PC-9 (cell line): ENCODE measurements at regions not wholly inside any gene's neighbourhood (a gene's known extent, or its start where the extent isn't known, plus 50 kb on each side); places are given as distances from the start of the nearest gene placed in this dataset.

Source experiments
- BruUV-seq: library from RNA; stranded (reverse); fragments of 400-500 nt; replicated peaks from 2 replicates; lab custom pipeline; 2021; lab: Mats Ljungman, UMichigan
- CTCF ChIA-PET: fragments of 300-600 bp; sonication (Branson Sonifier 250); formaldehyde crosslinking; loops from one replicate; lab custom pipeline; 2022; ENCODE audit warnings: antibody characterized with exemption; lab: Charles Lee
- POLR2A ChIA-PET: fragments of 300-600 bp; sonication (Branson Sonifier 250); formaldehyde crosslinking; loops from one replicate; lab custom pipeline; 2022; ENCODE audit warnings: antibody characterized with exemption; ENCODE audit not compliant: unreplicated experiment; lab: Charles Lee
- DNase-seq, 2 experiments: peaks; one replicate each; pipeline versions ENCODE4 v3.0.0 to v3.0.0-alpha.2; 2015 to 2022; ENCODE audit warnings: mixed read lengths in 1 of 2
- H2AFZ ChIP-seq: fragments of 200-600 bp; sonication (generic); 2 replicates; pipeline ENCODE4 v1.8.1; 2017; ENCODE audit warnings: antibody characterized with exemption
- H3F3A ChIP-seq: fragments of 200-600 bp; sonication (generic); 2 replicates; pipeline ENCODE4 v1.8.1; 2017; ENCODE audit warnings: antibody characterized with exemption, mild to moderate bottlenecking, low read depth; ENCODE audit not compliant: insufficient read depth
- H3K27ac ChIP-seq: fragments of 200-600 bp; sonication (generic); 2 replicates; pipeline ENCODE4 v1.6.1; 2016; ENCODE audit warnings: mixed run types
- H3K27me3 ChIP-seq: fragments of 200-600 bp; sonication (generic); 2 replicates; pipeline ENCODE4 v1.6.1; 2016; ENCODE audit warnings: low read depth, mixed run types; ENCODE audit not compliant: insufficient read depth
- H3K36me3 ChIP-seq: fragments of 200-600 bp; sonication (generic); 2 replicates; pipeline ENCODE4 v1.6.1; 2016; ENCODE audit warnings: low read depth, mixed run types
- H3K4me1 ChIP-seq: fragments of 200-600 bp; sonication (generic); replicated peaks from 2 replicates; pipeline ENCODE4 v1.6.1; 2016; ENCODE audit warnings: mixed run types; ENCODE audit not compliant: insufficient read depth
- H3K4me2 ChIP-seq: fragments of 200-600 bp; sonication (generic); 2 replicates; pipeline ENCODE4 v1.6.1; 2017; ENCODE audit warnings: mixed run types
- H3K4me3 ChIP-seq: fragments of 200-600 bp; sonication (generic); 2 replicates; pipeline ENCODE4 v1.6.1; 2016; ENCODE audit warnings: mixed run types
- H3K79me2 ChIP-seq: fragments of 200-600 bp; sonication (generic); 2 replicates; pipeline ENCODE4 v1.6.1; 2017; ENCODE audit warnings: low read depth, mixed run types
- H3K9me2 ChIP-seq: fragments of 200-600 bp; sonication (generic); 2 replicates; pipeline ENCODE4 v1.8.1; 2017; ENCODE audit warnings: mild to moderate bottlenecking; ENCODE audit not compliant: insufficient read depth
- H3K9me3 ChIP-seq: fragments of 200-600 bp; sonication (generic); 2 replicates; pipeline ENCODE4 v1.8.1; 2016; ENCODE audit warnings: low read depth; ENCODE audit not compliant: insufficient read depth
- H4K20me1 ChIP-seq: fragments of 200-600 bp; sonication (generic); 2 replicates; pipeline ENCODE4 v1.8.1; 2017; ENCODE audit not compliant: insufficient read depth
- CTCF ChIP-seq: fragments of 200-600 bp; sonication (generic); conservative IDR thresholded peaks from 2 replicates; pipeline ENCODE4 v1.6.1; 2017; ENCODE audit warnings: mixed run types, antibody characterized with exemption, mild to moderate bottlenecking, moderate library complexity
- EZH2 ChIP-seq: fragments of 200-600 bp; sonication (generic); IDR thresholded peaks from 2 replicates; pipeline ENCODE4 v1.8.0; 2017; ENCODE audit warnings: antibody characterized with exemption, low read depth
- intact Hi-C: fragments of 100-400 bp; cut with micrococcal nuclease; formaldehyde crosslinking; loops from one replicate; pipeline ENCODE4 v1.10.0; 2022; ENCODE audit not compliant: unreplicated experiment

GRCh38 chr11:116144387-116144958, 628.3 kb downstream of the BUD13 start:
- H3K27me3 ChIP-seq, result peaks cover 47% of the 10 kb centered on the region
- no peak overlapping the region for H3K4me3 ChIP-seq
- TF ChIP-seq CTCF (no peak), EZH2 (no peak)
- H3K4me2 ChIP-seq, result no peak overlapping the region
- H3K79me2 ChIP-seq, result no peaks in the 10 kb centered on the region
- ChIA-PET POLR2A (no interaction called here), CTCF (no interaction called here)
- H3K9me2 ChIP-seq, result no peaks in the 10 kb centered on the region
- H4K20me1 ChIP-seq, result no peaks in the 10 kb centered on the region
- no peak overlapping the region for H2AFZ ChIP-seq
- H3K36me3 ChIP-seq, result no peaks in the 10 kb centered on the region
- H3F3A ChIP-seq, result no peaks in the 10 kb centered on the region
- H3K9me3 ChIP-seq, result no peaks in the 10 kb centered on the region
- no peaks in the 10 kb centered on the region for H3K4me1 ChIP-seq
- no TSS peak for BruUV-seq
- no peak overlapping the region for H3K27ac ChIP-seq
- no peak for DNase-seq
- intact Hi-C loops, result no loop called here

DNA sequence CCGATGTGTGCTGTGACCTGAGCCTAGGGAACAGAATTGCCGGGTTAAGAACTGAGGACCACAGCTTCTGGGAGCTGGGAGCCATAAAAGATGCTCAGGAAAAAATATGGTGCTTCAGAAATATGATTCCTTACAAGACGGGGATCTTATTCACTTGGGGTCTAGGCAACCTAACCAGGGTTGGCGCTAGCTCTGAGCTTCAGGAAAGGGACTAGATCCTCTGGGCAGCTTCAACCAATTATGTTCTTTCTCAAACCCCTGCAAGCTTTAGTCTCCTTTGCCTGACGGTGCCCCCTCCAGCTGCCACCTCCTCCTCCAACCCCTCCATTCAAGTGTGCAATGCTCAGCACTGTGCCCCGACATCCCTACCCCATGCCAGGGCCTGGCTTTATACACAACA, 634.1 kb upstream of the CADM1 start:
- no peak for TF ChIP-seq CTCF
- TF ChIP-seq EZH2, result no peak
- H2AFZ ChIP-seq, result no peak overlapping the region
- H4K20me1 ChIP-seq, result 0 out of 2 replicates have a peak, but pooled peaks cover 4% of the 10 kb centered on the region
- H3K4me3 ChIP-seq, result no peak overlapping the region
- CTCF ChIA-PET, result no interaction called here
- no peaks in the 10 kb centered on the region for H3K9me3 ChIP-seq
- H3K79me2 ChIP-seq, result no peaks in the 10 kb centered on the region
- no TSS peak for BruUV-seq
- H3K9me2 ChIP-seq, result no peaks in the 10 kb centered on the region
- intact Hi-C loops, result no loop called here
- no peak overlapping the region for H3K4me2 ChIP-seq
- H3K27ac ChIP-seq, result no peak overlapping the region
- POLR2A ChIA-PET, result no interaction called here
- no peaks in the 10 kb centered on the region for H3K36me3 ChIP-seq
- H3K27me3 ChIP-seq, result peaks cover 58% of the 10 kb centered on the region
- DNase-seq, result no peak
- H3F3A ChIP-seq, result no peaks in the 10 kb centered on the region
- H3K4me1 ChIP-seq, result no peaks in the 10 kb centered on the region

- ChIA-PET CTCF (no interaction called here), POLR2A (no interaction called here)
- no TSS peak for BruUV-seq
- Histone ChIP-seq H3K27ac (no peak overlapping the region), H3K9me3 (no peaks in the 10 kb centered on the region), H2AFZ (no peak overlapping the region), H3K4me2 (no peak overlapping the region), H3K79me2 (no peaks in the 10 kb centered on the region), H3K9me2 (no peaks in the 10 kb centered on the region), H4K20me1 (0 out of 2 replicates have a peak, but pooled peaks cover 4% of the 10 kb centered on the region), H3K27me3 (peaks cover 61% of the 10 kb centered on the region), H3F3A (no peaks in the 10 kb centered on the region), H3K4me1 (no peaks in the 10 kb centered on the region), H3K4me3 (no peak overlapping the region), H3K36me3 (no peaks in the 10 kb centered on the region)
- intact Hi-C loops, result no loop called here
- no peak for TF ChIP-seq EZH2
- no peak for TF ChIP-seq CTCF
- DNase-seq, result no peak
These were observed 633.5 kb upstream of the CADM1 start for GRCh38 chr11:116137753-116138152.
